H1 (cell line): ENCODE measurements at regions not wholly inside any gene's neighbourhood (a gene's known extent, or its start where the extent isn't known, plus 50 kb on each side); places are given as distances from the start of the nearest gene placed in this dataset.

Experiments
- ATF2 ChIP-seq: IDR thresholded peaks from 2 replicates; pipeline ENCODE4 v1.6.1; 2012; ENCODE audit warnings: low read length, inconsistent platforms
- CHD2 ChIP-seq: IDR thresholded peaks from 2 replicates; pipeline ENCODE4 v1.6.1; 2012; ENCODE audit warnings: low read length, improper control_type of control experiment
- CTCF ChIP-seq, 3 experiments: IDR thresholded peaks; 1 replicate in 2 of 3; 2 replicates in 1 of 3; pipeline versions ENCODE4 v1.5.1 to v1.6.1; 2011; ENCODE audit warnings: low read length in 3 of 3, mild to moderate bottlenecking in 3 of 3, inconsistent platforms in 2 of 3, low read depth in 1 of 3, moderate library complexity in 1 of 3; ENCODE audit not compliant: insufficient read depth in 1 of 3; ENCODE audit errors: control extremely low read depth in 1 of 3
- EZH2 ChIP-seq: fragments of 200-600 bp; sonication (generic); IDR thresholded peaks from 2 replicates; pipeline ENCODE4 v1.7.1; 2012; ENCODE audit warnings: low read depth, mild to moderate bottlenecking, moderate library complexity, low read length, inconsistent platforms; ENCODE audit not compliant: severe bottlenecking
- GTF2F1 ChIP-seq: IDR thresholded peaks from 2 replicates; pipeline ENCODE4 v1.6.1; 2012; ENCODE audit warnings: low read depth, low read length, improper control_type of control experiment, borderline replicate concordance
- NRF1 ChIP-seq: IDR thresholded peaks from 2 replicates; pipeline ENCODE4 v1.6.1; 2011; ENCODE audit warnings: mild to moderate bottlenecking, low read depth, low read length, improper control_type of control experiment
- SIX5 ChIP-seq: IDR thresholded peaks from 2 replicates; pipeline ENCODE4 v1.6.1; 2011; ENCODE audit warnings: mild to moderate bottlenecking, low read depth, low read length

GRCh38 chr7:114273218-114273617 is 141.4 kb upstream of the FOXP2 start:
- TF ChIP-seq EZH2, result no peak
- no peak for TF ChIP-seq CTCF (IDR thresholded peaks at IDR 0.05; ENCODE audit: control extremely low read depth in 1 of 3, insufficient read depth in 1 of 3, low read depth in 1 of 3, low read length in 3 of 3)
- TF ChIP-seq CHD2, result no peak
- TF ChIP-seq SIX5, result no peak
- no peak for TF ChIP-seq GTF2F1
- TF ChIP-seq NRF1, result no peak
- TF ChIP-seq ATF2, result no peak
